ENCODE measurements at regions not wholly inside any gene's neighbourhood (a gene's known extent, or its start where the extent isn't known, plus 50 kb on each side); places are given as distances from the start of the nearest gene placed in this dataset.

DNA sequence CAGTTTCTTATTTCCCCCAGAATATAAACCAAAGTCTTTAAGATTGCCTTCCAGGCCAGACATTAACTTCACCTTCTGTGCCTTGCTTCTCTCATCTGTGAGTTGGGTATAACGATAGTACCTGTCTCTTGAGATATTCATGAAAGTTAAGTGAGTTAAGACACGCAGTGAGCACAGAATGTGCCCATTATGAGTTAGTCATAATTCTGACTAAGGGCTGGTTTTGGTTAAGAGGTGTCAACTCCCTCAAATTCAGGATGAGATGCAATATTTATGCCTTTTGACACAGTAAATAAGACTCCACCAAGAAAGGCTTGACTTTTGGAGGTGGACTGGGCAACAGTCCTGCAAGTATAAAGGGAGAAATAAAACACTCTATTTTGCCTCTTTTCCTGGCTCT lies 528.7 kb upstream of the IGFBP3 start:
- no peak for DNase-seq (ENCODE audit: low read depth in 2 of 2)

DNA sequence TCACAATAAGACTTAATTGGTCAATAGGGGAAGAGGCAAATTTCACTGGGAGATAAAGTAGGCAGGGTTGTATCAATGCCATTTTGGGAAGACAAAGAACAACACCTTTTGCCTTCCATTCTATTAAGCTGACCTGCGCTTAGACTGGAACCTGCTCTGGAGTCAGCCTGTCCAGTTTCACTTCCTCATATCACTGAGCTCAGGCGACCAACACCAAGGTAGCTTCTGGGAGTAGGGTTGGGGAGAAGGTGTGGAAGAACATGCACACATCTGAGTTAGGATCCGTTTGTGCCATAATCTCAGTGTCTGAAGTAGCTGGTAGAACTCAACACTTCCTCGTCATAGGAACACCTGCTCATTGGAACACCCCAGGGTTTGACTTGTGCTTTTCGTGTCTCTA lies 527.4 kb upstream of the IGFBP3 start:
- no peak for DNase-seq (ENCODE audit: low read depth in 2 of 2)

DNA sequence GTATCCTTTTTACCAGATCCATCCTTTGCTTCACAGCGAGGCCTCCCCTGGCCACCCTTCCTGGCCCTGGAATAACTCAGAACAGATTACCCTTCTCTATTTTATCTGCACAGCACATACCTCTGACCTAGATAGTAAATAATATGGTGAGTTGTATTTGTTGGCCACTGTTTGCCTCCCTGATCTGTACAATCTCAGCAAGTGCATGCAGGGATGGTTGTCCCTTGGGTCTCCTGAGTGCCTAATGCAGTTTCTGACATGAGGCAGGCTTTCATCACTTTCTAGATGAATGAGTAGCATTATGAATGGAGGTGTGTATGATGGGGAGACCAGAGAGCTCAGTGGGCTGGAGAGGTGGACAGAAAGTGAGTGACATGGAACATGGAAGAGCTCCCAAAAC lies 525.1 kb upstream of the IGFBP3 start:
- DNase-seq (ENCODE audit: low read depth in 2 of 2), result no peak

DNA sequence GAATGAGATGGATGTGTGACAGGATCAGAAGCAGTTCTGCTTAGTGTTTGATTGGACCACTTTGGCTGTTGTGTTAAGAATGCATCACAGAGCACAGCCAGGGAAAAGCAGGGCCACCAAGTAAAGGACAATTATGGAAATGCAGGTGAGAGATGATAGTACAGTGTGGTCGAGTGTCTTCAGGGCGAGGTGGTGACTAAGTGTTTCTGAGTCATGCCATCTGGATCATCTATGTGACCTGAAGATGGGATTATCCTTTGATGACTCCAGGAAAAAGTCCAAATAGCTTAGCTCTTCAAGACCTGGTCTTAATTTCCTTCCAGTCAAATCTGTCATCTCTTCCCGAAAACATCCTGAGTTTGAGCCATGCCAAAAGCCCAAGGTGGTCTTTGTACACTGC lies 523.2 kb upstream of the IGFBP3 start:
- no peak for DNase-seq (ENCODE audit: low read depth in 2 of 2)

DNA sequence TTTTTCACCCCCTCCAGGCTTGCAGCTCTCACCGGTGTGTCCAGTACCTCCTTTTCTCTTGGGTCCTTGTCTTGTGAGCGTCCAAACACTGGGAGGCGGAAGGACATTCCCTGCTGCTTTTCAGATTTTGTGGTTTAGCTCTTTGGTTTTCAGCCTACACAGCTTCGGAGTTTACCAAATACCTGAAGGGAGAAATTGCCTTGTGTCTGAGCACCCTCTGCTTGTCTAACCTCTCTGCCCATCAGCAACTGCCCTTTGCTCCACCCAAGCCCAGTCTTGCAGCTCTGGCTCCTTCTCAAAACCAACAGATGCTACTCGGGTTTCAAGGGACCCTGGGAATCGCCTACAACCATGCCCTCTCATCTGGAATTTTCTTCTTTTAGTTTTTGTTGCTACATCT lies 519.1 kb upstream of the IGFBP3 start:
- no peak for DNase-seq (ENCODE audit: low read depth in 2 of 2)

DNA sequence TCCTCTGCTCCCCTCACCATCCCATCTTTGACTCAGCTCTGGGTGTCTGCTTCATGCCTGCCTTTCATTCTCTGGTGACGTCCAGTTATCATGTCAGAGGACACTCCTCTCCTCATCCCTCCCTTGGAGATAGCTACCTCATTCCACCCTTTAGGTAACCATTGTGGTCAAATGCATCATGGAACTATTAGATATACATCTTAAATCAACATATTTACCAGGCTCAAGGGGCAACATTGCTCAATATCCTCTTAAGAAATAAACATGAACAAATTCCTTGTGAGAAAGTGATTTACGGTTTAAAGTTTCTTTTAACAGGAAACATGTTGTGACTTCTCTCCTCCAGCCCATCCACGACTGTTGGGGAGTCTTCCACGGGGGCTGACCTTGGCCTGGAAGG lies 511.6 kb upstream of the IGFBP3 start:
- DNase-seq (ENCODE audit: low read depth in 2 of 2), result peak; percentile 34 to 43

DNA sequence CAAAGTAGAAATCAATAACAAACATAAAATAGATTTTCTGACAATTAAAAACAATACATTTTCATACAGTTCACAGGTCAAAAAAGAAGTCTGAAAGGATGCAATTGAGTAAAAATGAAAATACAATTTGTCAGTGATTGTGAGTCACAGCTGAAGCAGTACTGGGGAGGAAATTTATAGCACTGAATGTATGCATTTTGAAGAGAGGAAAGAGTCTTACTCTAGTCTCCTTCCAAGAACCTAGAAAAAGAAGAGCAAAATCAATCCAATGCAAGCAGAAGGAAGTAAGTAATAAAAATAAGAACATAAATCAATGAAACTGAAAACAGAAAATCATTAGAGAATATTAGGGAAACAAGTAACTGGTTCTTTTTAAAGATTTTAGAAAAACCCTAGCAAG lies 507.2 kb upstream of the IGFBP3 start:
- DNase-seq (ENCODE audit: low read depth in 2 of 2), result no peak

DNA sequence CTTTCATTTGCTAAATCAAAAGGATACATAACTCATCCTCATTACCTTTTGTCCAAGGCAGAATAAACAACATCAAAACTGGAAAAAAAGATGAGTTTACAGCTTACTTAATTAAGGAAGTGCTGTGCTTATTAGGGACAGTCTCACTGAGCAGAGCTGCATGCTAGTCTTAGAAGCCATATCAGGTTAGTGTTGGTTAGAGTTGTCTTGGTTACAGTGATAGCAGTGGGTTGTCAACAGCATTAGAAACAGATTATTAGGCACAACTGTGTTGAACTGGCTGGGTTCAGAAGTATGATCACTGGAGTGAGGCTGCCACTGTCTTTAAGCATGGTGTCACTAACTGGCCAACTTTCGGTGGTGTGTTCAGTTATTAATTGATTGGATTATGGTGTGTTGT lies 503.9 kb upstream of the IGFBP3 start:
- DNase-seq (ENCODE audit: low read depth in 2 of 2), result no peak

DNA sequence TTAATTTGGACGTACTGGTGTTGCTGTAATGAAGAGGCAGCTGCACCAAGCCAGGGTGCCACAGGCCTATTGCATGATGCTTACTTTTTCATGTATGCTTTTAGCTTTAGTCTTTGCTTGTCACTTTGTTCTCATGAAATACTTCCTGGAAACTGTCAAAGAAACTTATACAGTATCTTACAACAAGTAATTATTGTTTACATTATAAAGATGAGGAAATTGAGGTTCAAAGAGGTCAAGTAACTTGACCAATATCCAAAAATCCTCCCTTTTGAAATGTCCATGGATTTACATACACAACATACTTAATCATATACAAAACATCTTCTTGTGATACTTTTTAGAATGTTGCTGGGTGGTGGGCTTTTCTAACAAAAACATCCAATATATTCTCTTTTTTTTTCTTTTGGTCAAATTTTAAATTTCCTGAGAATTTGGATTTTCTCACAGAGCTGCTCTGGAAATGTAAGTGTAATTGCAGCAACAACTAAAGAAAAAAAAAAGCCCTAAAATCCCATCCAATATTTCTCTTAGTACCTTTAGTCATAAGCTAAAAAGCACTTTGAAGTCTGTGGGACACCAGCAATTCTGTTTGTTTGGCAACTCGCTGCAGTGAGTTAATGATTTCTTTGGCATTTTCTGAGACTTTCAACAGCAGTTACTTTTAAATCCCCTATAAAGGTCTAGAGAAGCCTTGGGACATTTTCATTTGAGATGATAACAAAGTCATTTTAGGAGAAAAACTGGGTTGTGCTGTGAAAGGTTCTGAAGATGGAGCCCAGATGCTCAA lies 500.6 kb upstream of the IGFBP3 start:
- no peak for DNase-seq (ENCODE audit: low read depth in 2 of 2)

DNA sequence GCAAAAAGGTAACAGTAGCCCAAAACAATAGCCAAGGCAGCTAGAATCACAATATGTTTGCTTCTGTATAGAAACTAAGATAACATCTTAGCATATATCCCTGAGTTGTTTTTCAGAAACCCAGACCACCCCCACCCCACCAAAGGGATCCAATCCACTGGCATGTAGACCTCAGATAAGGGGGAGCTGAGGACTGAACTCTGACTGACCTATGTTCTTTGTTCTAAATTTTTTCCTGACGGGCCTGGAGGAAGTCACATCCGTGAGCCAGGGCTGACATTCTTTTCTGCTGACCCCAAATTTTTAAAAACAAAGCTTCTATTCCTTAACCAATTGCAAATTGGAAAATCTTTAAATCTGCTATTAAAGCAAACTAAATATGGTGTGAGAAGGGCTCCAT lies 493.9 kb upstream of the IGFBP3 start:
- no peak for DNase-seq (ENCODE audit: low read depth in 2 of 2)

DNA sequence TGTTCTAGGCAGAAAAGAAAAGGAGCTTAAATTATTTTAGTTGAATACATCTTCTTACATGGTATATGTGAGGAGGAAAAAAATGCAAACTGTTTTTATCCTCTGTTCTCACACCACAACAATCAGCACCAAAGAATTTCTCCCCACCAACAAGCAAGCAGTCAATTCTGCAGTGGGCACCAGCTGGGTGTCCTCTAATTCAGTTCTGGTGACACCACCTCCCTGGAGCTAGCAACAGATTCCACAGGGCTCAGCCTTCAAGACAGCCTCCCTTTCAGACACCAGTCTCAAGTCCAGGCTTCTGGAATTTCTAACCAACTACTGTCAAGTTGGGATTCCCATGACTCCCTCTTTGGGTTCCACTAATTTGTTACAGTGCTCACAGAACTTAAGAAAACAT lies 490.2 kb upstream of the IGFBP3 start:
- DNase-seq (ENCODE audit: low read depth in 2 of 2), result no peak

DNA sequence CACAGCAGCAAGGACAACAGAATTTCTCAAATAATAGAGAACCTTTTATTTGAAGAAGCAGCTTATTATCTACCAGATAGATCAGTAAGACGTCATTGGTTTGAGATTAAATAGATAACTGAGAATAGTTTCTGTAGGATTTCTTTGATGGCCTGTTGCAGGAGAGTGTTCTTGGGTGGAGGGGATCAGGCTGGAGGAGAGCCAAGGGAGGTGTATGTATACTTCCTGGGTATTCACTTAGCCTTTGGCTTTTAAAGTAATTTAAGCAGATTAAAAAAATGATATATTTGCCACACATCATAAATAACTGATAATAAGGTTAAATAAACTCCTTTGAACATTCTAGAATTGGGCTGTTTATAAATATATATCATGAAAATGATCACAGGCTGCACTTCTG lies 486.1 kb upstream of the IGFBP3 start:
- DNase-seq (ENCODE audit: low read depth in 2 of 2), result no peak

DNA sequence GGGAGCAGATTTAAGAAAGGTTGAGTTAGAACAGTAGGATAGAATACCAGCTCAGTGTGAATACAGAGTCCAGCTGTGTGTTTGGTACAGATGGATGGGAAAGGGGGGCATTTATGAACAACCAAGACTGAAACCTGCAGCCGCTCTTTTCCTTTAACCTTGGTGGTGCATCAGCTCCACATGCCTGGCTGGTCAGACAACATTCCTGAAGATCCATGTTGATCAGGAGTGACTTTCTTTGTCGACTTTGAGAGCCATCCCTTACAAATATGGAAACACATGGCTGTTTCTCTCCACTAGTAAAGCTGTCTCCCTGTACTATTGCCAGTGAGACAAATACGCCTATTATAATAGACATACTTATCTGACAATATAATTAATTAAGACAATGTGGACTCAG lies 476.5 kb upstream of the IGFBP3 start:
- no peak for DNase-seq (ENCODE audit: low read depth in 2 of 2)

DNA sequence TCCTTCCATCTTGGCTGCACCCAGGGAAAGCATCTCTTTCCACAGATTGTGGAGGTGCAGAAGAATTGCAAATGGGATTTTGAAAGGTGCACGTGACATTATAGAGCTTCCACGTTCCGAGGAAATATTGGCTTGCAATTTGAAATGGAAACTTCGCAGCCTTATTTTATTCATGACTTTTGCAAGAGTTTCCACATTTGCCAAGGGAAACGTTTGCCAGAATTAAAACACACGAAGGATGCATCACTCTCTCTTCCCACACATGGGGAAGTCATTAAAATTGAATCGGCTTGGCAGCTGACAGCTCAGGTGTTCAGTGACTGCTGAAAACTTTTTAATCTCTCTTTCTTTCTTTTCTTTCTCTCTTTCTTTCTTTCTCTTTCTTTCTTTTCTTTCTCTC lies 475.4 kb upstream of the IGFBP3 start:
- DNase-seq (ENCODE audit: low read depth in 2 of 2), result no peak

DNA sequence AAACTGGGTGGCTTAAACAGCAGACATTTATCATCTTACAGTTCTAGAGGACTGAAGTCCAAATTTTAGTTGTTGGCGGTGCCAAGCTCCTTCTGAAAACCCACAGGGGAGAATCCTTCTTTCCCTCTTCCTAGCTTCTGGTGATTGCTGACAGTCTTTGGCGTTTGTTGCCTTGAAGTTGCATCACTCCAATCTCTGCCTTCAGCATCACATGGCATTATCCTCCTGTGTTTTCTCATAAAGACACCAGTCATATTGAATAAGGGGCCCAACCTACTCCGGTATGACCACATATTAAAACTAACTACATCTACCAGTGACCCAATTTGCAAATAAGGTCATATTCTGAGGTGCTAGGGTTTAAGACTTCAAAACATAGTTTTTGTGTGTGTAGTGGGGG lies 472.1 kb upstream of the IGFBP3 start:
- no peak for DNase-seq (ENCODE audit: low read depth in 2 of 2)

DNA sequence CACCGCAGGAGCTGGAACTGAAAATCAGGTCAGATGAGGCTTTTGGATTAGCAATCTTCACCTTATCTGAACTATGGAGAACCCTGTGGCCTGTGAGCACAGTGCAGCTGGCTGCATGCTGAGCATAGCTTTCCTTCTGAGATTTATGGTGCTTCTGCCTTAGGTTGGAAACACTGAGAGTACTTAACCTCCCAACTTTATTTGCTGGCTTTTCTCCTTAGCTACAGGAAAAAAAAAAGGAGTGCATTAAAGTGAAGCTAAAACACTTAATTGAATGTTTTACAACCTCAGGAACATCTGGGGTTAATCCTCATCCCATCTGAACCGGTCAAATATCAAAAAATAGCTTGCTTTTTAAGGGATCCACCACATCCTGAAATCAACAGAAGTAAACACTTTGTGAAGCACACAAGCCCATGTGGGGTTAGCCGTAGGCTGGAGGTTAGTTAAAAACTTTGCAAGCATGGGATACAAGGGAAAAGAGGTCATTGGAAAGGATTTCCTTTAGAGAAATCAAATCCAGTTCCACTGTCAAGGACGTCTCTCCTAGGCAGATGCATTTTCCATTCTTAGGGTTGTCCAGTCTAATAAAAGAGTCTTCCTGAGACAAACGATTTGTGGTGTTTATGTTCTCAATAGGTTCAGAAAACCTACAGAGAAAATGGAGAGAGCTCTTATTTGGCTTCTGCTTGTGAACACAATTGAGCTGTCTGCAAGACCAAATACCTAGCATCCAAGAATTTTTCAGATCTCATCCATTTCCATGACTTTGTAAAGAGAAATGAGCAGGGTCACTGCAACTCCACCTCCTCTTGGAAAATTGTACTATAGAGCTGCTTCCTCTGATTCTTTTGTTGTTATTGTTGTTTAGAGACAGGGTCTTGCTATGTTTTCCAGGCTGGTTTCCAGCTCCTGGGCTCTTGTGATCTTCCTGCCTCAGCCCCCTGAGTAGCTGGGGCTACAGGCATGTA lies 470.4 kb upstream of the IGFBP3 start:
- DNase-seq (ENCODE audit: low read depth in 2 of 2), result peak; percentile 53 to 64

DNA sequence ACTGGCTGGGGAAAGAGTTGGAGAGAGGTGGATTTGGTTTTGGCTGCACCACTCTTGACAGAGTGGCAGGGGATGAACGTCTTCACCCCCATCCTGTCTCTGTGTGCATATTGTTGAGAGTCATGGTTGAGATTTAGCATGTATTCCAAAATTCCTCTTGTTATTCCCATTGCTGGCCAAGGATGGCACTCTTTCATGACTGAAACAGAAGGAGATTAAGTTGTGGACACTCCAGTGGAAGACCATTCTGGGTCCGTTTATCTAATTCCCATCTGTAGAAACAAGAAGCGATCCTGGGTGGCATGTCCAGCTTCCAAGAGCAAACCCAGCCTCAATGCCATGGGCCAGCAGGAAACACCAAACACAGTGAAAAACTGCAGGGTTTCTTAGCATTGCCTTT lies 469.0 kb upstream of the IGFBP3 start:
- no peak for DNase-seq (ENCODE audit: low read depth in 2 of 2)

DNA sequence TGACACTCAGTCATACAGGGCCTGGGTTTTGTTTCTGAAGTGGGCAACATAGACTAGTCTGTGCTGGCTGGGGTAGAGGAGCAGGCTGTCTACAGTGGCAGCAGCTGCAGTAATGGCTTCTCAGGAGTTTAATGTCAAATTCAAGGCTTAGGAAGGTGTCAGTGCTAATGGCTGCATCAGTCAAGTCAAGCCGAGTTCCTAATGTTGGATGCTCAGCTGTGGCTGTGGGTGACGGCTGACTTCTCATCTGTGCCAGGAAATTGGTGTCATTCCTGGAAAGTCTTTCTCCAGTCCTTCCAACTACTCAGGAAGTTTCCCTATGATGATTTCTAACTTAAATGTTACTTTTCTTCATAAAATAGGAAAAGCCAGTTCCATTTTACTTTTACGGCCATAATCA lies 468.1 kb upstream of the IGFBP3 start:
- DNase-seq (ENCODE audit: low read depth in 2 of 2), result no peak

DNA sequence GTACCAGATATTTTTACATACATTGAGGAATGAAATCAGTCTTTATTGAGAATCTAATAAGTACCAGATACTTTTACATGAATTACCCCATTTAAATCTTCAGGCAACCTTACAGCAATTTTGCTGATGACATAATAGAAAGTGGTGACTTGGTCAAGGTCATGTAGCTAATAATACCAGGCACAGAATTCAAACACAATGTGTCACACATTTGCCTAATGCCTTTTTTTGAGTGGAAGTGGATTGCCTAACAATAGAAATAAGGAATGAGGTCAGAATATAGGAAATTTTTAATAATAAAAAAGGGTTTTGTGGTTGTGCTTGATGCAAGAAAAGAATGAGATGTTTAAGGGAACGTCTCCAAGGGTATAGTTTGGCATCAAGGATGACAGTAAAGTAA lies 466.6 kb upstream of the IGFBP3 start:
- DNase-seq (ENCODE audit: low read depth in 2 of 2), result no peak

DNA sequence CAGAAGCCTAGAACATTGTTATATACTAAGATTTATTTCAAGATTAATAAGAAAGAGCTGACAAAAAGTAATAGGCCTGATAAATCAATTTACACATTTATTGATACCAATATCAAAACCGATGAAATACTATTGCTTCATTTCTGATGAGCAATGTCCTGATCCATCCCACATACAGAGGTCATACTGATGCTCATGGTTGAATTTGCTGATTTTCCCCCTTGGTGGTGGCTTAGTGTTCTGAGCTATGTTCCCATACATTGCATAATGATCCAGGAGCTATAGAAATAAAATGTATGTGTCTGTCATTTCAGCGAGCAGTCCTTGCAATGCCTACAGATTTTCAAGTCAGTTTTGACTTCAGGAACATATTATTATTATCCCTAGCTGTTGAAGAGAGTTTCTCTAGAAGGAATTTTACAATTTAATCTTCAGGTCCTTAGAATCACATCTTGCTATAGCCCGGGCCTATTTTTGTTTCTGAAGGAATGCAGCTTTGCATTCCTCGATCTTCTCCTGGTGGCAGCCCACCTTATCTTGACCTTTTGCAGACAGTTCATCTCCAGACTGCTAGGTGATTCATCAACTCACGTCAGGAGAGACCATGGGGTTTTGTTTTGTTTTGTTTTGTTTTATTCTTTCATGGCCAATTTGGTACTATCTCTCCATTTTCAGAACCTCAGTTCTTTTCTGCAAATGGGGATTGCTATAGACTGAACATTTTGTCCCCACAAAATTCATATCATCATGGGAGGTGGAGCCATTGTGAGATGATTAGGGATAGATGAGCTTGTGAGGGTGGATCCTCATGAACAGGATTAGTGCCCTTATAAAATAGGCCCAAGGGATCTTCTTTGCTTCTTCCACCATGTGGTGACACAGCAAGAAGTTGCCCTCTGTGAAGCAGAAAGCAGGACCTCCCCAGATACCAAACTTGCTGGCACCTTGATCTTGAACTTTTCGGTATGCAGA lies 465.6 kb upstream of the IGFBP3 start:
- DNase-seq (ENCODE audit: low read depth in 2 of 2), result no peak

DNA sequence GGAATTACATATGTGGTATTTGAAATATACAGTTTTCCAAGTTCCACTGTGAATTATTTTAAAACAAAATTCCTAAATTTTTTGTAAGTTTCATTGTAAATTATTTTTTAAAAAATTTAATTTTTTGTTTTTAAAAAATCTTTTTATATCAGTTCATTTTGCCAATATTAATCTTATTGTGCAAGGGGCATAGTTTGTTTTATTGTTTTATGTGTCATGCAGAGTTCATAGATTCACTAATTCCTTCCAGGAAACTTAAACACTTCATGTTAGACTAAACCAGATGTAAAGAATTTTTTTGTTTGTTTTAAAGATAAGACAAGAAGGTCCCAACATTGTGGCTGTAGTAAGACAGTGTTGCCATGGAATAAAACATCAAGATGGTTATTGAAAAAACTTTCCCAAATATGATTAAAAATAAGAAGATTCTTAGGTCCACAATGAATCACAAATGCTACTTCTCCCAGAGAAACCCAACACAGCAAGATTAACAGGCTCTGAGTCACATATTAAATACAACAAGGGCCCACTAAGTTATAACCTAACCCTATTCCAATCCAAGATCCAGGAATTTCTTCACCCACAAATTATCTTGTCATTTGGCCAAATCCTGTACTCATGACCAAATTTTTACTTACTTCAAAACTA lies 464.7 kb upstream of the IGFBP3 start:
- DNase-seq (ENCODE audit: low read depth in 2 of 2), result peak; percentile 95 to 97
